Amniotic epithelial cell (primary cell): ENCODE measurements at regions not wholly inside any gene's neighbourhood (a gene's known extent, or its start where the extent isn't known, plus 50 kb on each side); places are given as distances from the start of the nearest gene placed in this dataset.
A peak's percentile ranks its signal among the peaks of the same experiment; 100 is the strongest.
"Not testable (repeated sequence)": the region's sequence is repeated elsewhere in the genome, so short reads cannot be mapped to it uniquely, and the experiment has no call there.

Experiments used
- DNase-seq: peaks from one replicate; pipeline ENCODE4 v3.0.0-alpha.2; 2010; ENCODE audit warnings: low read depth

- no peak for DNase-seq
Observed at GRCh38 chr9:21533597-21533996, 51.5 kb upstream of the IFNE start.

DNA sequence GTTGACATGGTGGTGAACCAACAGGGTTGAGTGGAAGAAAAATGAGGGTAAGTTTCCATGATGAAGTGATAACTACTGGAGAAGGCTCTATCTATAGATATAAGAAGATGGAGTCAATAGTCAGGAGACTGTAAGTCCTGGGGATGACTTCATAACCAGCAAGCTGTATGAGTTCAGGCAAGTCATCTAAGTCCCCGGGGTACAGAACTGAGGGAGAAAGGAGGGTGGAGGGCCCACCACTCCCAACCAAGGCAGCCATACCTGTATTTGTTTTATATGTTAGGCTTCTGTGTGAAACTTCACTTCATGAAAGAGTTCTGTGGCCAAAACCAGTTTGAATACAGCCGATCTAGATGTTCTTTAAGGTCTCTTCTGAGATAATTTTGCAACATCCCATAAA lies 53.3 kb upstream of the IFNE start:
- no peak for DNase-seq

DNA sequence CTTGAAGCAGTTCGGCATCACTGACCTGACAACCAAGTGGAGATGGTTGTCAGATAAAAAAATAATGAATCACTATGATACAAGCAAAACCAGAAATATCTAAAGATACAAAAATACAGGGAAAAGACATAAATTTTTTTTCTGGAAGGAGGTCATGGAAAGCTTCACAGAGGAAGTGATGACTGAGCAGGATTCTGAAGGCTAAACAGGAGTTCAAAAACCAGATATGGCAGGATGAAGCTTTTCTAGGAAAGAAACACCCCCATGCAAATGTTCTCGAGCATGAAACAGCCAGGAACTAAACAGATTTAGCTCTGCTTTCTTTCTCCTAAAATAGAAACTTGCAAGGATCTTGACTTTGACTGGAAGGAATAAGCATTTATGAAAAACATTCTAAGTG lies 60.7 kb upstream of the IFNE start:
- DNase-seq, result peak; percentile 74

DNA sequence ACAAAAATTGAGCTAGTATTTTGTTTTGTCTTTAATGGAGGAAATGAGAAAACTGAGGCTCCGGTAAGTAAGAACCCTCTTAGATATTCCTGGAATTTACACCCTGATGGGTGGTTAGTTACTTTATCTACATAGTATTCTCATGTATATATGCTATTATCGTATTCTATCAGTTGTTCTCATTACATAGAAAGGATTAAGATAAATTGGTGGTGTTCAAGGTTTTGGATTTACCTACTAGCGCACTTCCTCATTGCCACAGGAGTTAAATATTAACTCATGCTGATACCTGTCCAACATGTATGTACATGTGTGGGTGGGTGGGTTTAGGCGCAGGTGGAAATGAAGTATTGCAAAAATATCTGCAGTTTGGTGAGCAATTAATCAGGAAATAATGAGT lies 61.1 kb upstream of the IFNE start:
- DNase-seq, result no peak

DNA sequence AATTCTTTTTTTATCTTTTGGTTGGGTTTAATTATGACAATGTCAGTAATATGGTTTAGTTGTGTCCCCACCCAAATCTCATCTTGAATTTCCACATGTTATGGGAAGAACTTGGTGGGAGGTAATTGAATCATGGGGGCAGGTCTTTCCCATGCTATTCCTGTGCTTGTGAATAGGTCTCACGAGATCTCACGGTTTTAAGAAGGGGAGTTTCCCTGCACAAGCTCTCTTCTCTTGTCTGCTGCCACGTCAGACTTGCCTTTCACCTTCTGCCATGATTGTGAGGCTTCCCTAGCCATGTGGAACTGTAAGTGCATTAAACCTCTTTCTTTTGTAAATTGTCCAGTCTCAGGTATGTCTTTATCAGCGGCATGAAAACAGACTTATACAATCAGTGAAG lies 61.7 kb upstream of the IFNE start:
- DNase-seq, result not testable (repeated sequence)

DNA sequence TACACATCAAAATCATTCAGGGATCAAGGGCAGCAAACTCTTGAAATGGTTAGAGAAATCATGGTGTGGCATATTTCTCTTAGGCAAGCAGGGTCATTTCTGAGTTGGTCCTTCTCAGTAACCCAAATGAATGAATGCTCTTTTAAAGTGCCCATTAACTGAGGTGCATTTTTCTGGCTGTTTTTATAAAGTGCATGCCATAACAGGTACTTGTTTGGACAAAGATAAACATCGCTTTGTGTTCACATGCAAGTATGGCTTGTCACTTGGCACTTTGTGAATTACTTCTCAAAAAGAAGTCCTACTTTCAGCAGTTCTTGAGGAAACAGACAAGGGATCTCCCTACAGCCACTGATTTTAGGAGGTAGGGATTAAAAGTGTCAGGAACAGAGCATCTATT lies 64.8 kb upstream of the IFNE start:
- DNase-seq, result no peak

- DNase-seq, result peak; percentile 95
Observed at GRCh38 chr9:21549251-21549765, 67.2 kb upstream of the IFNE start.

- DNase-seq, result no peak
Observed at GRCh38 chr9:21549890-21550289, 67.8 kb upstream of the IFNE start.

DNA sequence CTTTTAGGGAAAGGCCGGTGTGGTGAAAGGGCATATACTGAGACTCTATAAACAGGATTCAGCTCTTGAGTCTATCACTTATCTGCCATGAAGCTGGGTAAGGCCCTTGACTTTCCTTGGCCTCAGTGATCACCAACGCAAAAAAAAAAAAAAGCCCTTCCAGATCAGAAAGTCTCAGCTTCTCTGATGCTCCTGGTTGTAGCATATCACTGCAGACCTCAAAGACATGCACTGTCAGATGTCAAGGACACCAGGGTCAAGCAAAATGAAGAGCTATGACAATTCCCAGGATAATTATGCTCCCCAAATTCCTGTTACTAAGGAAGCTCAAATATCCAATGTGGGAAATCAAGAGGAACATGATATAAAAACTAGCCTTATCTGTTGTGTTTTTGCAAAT lies 68.3 kb upstream of the IFNE start:
- no peak for DNase-seq

- DNase-seq, result no peak
Observed at GRCh38 chr9:21551401-21551800, 69.3 kb upstream of the IFNE start.

GRCh38 chr9:21552244-21553170 lies 70.4 kb upstream of the IFNE start:
- no peak for DNase-seq

DNA sequence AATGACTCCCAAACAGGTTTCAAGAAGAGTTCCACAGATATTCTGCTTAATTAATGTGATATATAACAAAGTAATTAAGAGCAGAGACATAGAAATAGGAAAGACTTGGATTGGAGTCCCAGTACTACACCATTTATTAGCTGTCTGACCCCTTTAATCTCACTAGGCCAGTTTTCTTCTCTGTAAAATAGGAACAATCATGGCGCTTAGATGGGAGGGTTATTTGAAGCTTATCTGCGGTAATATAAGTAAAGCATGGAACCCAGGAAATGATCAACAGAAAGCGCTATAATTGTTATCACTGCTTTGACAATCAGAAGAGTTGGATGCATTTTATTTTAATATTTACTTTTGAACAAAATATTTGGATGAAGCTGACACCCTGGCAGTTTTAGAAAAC lies 71.3 kb upstream of the IFNE start:
- no peak for DNase-seq

- no peak for DNase-seq
Observed at GRCh38 chr9:21554813-21555212, 72.7 kb upstream of the IFNE start.

DNA sequence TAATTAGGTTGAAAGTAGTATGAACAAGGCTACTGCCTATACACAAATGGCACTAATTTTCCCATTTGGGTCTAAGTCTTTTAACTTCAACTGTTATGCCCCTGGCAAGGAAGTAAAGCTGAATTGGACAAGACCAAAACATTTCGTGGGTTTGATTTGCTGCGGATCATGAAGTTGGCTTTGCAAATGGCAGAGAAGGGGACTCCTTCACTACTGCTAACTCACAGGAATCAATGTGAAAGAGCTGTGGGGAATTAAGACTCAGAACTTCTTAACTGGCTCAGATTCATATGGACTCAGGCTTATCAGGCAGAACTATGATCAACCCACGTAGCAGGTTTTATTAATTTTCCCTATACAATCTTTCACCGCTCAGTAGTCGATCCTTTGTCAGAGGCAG lies 73.8 kb upstream of the IFNE start:
- no peak for DNase-seq

DNA sequence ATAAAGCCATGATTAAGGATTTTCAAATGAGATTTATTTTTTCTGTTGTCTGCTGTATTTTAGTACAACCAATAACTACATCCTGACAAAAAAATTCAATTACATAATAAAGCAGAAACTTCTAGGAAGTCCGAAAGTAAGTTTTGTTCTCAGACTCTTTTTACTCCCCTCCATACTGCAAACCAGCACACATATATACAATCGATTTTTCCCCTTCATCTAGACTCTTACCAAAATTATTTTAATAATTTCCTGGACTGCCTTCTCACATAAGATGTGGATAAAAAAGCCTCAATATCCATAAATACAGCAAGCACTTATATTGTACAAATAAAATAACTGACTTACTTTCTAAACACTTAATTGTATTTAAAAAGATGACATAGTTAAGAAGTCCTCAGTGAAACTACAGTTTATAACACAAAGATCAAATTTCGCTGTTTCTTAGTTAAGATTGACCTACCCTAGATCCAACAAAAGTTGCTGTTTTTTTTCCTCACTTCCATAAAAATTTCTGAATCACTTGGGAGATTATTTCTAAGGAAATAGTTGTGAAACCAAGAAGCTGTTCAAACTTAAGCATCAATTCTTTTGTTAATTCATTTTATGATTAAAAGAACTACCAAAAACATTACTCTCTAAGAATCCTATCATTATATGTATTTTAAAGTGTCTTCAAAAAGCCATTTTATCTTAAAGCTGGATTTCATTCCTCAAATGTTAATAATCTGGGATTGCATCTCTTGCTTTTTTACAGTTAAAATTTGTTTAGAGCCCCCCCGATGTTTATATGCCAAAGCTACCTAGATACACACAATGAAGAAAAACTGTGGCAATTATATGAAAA lies 74.7 kb upstream of the IFNE start:
- DNase-seq, result no peak

DNA sequence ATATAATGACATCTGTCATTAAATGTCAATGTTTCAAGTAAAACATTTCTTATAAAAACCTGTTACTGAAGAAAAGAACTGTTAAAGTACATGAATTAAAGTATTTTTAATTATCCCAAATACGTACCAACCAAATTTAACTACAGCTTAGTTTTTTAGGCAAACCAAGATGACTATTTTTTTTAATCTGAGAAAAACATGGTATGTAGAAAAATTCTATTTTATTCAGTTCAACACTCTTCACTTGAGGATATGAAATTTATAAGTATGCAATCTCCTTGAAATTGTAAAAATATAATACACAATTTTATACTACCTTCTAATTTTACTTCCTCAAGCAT lies 75.3 kb upstream of the IFNE start:
- no peak for DNase-seq

DNA sequence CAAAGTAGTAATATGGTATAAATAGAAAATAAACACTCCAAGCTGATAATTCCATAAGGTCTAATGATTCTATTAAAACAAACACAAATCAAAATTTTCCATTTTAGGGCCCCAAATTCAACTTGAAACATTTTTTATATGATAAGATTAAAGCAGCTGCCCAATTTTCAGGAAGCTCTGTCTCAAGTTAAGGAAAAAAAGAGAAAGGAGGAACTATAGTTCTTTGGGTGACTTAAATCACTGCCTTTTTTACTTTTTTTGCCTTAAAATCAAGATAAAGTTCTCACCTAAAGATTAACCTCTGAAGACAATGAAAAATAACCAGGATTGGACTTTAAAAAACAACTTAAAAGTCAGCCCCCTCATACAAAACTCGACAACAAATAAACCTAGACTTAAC lies 76.0 kb upstream of the IFNE start:
- no peak for DNase-seq

DNA sequence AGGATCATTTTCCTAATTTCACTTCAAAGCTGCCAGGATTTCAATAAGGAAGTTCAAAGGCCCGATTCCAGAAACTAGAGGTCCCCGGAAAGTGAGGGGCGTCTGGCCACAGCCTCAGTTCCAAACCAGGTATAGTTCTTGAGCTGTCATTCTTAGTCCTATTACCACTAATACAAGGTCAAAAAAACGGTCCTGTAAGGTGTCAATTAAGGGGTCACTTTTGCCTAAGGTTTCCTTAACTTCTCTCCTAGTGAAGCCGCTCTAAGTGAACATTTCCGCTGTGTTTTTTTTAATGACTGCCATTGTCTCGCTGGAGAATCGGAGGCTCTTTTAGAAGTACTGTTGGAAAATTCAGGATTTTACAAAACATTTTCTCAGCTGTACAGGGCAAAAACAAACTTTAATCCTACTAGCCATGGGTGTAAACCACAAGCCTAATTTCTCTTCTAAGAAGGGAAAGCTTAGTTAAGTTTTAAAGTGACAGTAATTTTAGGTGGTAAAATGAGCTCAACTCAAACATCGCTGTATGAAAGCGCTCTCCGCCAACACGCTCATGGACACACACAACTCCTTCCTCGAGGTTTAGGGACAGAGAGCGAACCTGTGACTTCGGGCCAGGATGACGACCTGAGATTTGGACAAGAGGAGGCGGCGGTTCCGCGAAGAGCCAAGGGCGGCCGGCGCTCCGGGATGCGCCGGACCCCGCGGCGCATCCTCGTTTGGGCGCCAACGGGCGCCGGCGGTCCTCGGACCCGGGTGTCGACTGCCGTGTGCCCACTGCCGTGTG lies 76.7 kb upstream of the IFNE start:
- DNase-seq, result no peak

DNA sequence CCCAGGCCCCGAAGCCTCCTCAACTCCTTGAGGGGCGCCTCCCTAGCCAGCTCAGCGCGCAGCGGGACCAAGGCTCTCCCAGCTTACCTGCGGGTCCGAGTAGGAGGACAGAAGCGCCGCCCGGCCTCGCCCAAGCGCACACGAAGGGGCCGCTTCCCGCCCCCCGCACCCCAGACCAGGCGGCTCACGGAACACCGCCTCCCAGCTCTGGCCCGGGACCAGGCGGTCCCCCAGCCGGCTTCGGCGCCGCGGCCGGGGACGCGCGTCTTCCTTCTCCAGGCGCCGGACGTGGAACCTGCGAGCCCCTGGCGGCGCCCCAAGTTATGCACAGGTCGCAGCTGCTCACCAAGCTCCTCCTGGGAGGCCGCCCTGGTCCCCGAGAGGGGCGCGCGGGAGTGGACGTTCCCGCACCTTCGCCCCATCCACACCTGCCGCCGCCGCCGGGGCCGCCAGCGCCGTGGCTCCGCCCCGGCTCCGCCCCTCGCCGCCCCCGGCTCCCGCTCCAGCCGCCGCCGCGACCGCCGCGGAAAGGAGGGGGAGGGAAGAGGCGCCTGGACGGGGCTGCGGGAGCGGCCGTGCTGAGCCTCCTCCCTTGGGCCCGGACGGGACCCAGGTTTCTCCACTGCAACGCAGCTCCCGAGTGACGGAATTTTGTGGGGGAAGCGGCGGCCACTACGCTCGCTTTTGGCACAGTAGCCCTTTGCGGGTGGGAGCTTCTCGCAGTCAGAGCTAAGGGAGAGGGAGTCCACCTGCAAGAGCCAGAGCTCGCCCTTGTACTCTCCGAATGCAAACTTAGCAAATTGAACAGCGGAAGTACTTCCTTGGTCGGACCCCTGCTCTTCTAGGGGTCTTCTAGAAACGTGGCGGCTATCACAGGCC lies 77.5 kb upstream of the IFNE start:
- DNase-seq, result peak; percentile 57

- DNase-seq, result no peak
Observed at GRCh38 chr9:21560281-21560745, 78.2 kb upstream of the IFNE start.

- no peak for DNase-seq
Observed at GRCh38 chr9:21561502-21561901, 79.4 kb upstream of the IFNE start.
